NOMO-1 treated with dmso at 0.1 percent for 144 hours (cell line): ENCODE measurements at regions not wholly inside any gene's neighbourhood (a gene's known extent, or its start where the extent isn't known, plus 50 kb on each side); places are given as distances from the start of the nearest gene placed in this dataset.
"Not testable (repeated sequence)": the region's sequence is repeated elsewhere in the genome, so short reads cannot be mapped to it uniquely, and the experiment has no call there.

ENCODE experiments used
- DNase-seq: peaks from one replicate; lab custom pipeline; 2025; ENCODE audit not compliant: unreplicated experiment; lab: John Stamatoyannopoulos, UW

DNA sequence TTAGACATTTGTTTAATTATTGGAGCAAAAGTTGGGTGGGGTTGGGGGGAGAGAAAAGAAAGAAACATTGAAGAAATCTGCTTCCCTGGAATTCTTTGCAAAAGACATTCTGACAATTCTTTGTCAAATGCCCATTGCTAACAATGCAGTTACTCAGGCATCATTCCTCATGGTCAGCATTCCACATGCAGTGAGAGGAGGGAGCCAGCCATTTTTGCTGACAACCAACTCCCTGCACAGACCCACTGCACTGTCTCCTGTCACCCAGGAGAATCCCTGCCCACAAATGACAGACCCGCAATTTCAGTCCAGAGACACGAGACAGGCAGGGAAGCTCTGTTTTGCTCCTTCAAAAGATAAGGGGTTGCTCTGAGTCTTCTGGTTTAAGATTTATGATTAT, 985.1 kb upstream of the SLIT2 start:
- DNase-seq: no peak

GRCh38 chr4:19262467-19262866, 989.2 kb upstream of the SLIT2 start:
- DNase-seq: no peak

DNA sequence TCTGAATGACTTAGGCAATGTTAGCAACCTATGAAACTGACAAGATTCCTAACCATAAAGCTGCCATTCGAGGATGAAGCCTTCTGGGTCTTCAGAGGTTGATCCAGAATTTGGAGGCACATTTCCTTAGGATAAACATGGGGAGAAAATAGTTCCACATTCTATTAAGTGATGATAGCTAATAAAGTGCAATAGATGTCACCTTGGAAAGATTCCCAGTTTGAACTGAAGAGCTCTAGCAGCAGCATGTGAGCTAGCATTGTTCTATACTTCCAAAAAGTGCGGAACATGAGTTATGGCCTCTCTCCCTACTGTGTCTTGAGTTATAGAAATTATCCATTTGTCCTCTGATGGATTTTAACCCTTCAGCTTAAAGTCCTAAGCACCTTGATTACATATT, 991.4 kb upstream of the SLIT2 start:
- no peak for DNase-seq

- DNase-seq: no peak
Measured at GRCh38 chr4:19259920-19260319, 991.8 kb upstream of the SLIT2 start.

GRCh38 chr4:19256823-19257222, 994.9 kb upstream of the SLIT2 start:
- DNase-seq: no peak

- no peak for DNase-seq
Measured at GRCh38 chr4:19254486-19254885, 997.2 kb upstream of the SLIT2 start.

DNA sequence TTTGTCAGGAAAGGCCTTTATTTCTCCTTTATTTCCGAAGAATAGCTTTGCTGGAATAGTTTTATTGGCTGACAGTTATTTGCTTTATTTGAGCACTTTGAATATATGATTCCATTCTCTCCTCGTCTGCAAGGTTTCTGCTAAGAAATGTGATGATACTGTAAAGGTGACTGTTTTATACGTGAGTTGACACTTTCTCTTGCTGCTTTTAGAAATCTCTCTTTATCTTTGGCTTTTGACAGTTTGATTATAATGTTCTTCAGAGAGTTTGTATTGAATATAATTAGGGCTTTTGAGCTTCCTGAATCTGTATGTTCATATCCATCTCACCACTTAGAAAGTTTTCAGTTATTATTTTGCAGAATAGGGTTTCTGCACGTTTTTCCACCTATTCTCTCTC, 1003.7 kb upstream of the SLIT2 start:
- no peak for DNase-seq

- DNase-seq: no peak
Measured at GRCh38 chr4:19241895-19242294, 1009.8 kb upstream of the SLIT2 start.

GRCh38 chr4:19239565-19239964, 1012.1 kb upstream of the SLIT2 start:
- no peak for DNase-seq

- no peak for DNase-seq
Measured at GRCh38 chr4:19236473-19236872, 1015.2 kb upstream of the SLIT2 start.

- DNase-seq: no peak
Measured at GRCh38 chr4:19230906-19231545, 1020.7 kb upstream of the SLIT2 start.

- no peak for DNase-seq
Measured at GRCh38 chr4:19227701-19228100, 1024.0 kb upstream of the SLIT2 start.

- no peak for DNase-seq
Measured at GRCh38 chr4:19224820-19225219, 1026.9 kb upstream of the SLIT2 start.

DNA sequence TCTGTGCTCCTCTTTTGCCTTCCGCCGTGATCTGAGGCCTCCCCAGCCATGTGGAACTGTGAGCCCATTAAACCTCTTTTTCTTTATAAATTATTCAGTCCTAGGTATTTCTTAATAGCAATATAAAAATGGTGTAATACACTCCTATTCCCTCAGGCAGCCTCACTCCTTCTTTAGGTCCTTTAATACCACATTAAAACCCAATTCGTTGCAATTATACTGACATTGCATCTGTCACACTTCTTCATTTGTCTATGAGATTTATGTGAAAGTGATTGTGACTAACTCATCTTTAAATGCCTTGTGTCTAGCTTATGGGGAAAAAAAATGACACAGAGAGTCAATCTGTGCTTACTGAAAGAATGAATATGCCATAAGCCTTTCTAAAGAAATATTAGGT, 1035.2 kb upstream of the SLIT2 start:
- no peak for DNase-seq

GRCh38 chr4:19214591-19215186, 1037.0 kb upstream of the SLIT2 start:
- DNase-seq: no peak

DNA sequence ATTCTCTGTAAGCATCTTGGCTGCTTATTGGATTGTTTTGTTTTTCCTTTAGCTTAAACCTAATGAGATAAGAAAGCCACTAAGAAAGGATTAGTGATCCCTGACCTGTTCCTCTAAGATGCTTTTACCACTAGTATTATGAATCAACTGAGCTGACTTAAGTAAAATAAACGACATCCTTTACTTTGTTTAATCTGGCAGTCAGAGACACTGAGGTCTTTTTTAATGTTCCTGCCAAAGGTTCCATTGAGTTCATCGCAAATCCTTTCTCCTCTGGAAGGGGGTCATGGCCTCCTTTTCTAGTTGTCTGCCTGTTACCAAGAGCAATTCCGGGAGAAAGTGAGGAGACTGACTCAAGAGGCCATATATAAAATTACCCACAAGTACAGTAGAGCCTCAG, 1038.3 kb upstream of the SLIT2 start:
- no peak for DNase-seq

DNA sequence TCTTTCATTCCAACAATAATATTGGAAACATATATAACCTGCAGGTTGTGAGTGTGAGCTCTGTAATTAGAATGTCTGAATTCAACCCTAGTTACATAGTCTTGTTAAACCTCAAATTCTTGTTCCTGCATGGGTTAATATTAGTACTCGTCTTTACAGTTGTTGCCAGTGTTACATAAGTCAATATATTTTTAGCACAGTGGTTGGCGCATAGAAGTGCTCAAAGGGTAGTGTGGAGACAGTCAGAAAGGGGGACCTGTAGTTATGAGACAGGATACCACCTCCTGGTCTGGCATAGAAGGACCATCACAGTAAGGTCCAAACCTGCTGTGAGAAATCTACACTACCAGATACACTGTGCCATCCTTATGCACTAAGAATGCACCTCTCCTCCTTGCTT, 1045.9 kb upstream of the SLIT2 start:
- DNase-seq: no peak

GRCh38 chr4:19197838-19198237, 1053.9 kb upstream of the SLIT2 start:
- not testable (repeated sequence) for DNase-seq

- no peak for DNase-seq
Measured at GRCh38 chr4:19195696-19196095, 1056.0 kb upstream of the SLIT2 start.

DNA sequence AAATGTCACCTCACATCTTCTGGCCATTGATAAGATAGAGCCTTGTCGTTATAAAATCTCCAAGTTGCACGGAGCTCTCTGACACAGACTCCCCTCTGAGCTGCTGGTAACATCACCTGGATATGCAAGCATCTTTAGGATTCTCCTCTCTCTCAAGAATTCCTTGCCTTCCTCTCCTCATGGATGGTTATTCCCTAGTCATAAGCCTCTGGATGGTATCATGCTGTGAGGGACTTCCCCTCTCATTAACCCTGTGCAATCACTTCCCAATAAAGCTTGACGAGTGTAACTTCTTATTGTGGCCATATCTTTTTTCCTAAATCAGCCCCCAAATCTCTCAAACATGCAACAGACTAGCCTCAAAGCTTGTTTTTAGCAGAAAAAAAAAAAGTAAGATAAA, 1057.0 kb upstream of the SLIT2 start:
- no peak for DNase-seq

GRCh38 chr4:19193274-19193981, 1058.3 kb upstream of the SLIT2 start:
- DNase-seq: no peak

- no peak for DNase-seq
Measured at GRCh38 chr4:19191979-19192650, 1059.6 kb upstream of the SLIT2 start.
